HG02763 (cell line): ENCODE measurements at regions not wholly inside any gene's neighbourhood (a gene's known extent, or its start where the extent isn't known, plus 50 kb on each side); places are given as distances from the start of the nearest gene placed in this dataset.
A peak's percentile ranks its signal among the peaks of the same experiment; 100 is the strongest.

Experiments used
- ATAC-seq: cut with Tn5 transposase; IDR thresholded peaks from one replicate; pipeline ENCODE4 v1.9.1; 2021; ENCODE audit warnings: mild to moderate bottlenecking, moderate library complexity; ENCODE audit not compliant: unreplicated experiment

GRCh38 chr15:70450142-70450443 is 313.3 kb downstream of the UACA start:
- no peak for ATAC-seq

GRCh38 chr15:70449311-70450141 is 313.8 kb downstream of the UACA start:
- ATAC-seq, result no peak

GRCh38 chr15:70447928-70448698 is 315.2 kb downstream of the UACA start:
- no peak for ATAC-seq

- no peak for ATAC-seq
Measured at GRCh38 chr15:70447521-70447920, 315.8 kb downstream of the UACA start.

- no peak for ATAC-seq
Measured at GRCh38 chr15:70447081-70447480, 316.3 kb downstream of the UACA start.

GRCh38 chr15:70443486-70444273 is 319.7 kb downstream of the UACA start:
- no peak for ATAC-seq

- no peak for ATAC-seq
Measured at GRCh38 chr15:70442616-70443321, 320.6 kb downstream of the UACA start.

- no peak for ATAC-seq
Measured at GRCh38 chr15:70442211-70442610, 321.1 kb downstream of the UACA start.

GRCh38 chr15:70440416-70441138 is 322.8 kb downstream of the UACA start:
- no peak for ATAC-seq

- ATAC-seq, result no peak
Measured at GRCh38 chr15:70439880-70440279, 323.5 kb downstream of the UACA start.

- no peak for ATAC-seq
Measured at GRCh38 chr15:70439304-70439877, 324.0 kb downstream of the UACA start.

GRCh38 chr15:70438776-70439175 is 324.6 kb downstream of the UACA start:
- no peak for ATAC-seq

GRCh38 chr15:70437882-70438451 is 325.4 kb downstream of the UACA start:
- no peak for ATAC-seq

GRCh38 chr15:70437089-70437488 is 326.3 kb downstream of the UACA start:
- no peak for ATAC-seq

- ATAC-seq, result peak; percentile 27
Measured at GRCh38 chr15:70436428-70436827, 326.9 kb downstream of the UACA start.

GRCh38 chr15:70435872-70436271 is 327.5 kb downstream of the UACA start:
- ATAC-seq, result peak; percentile 43

GRCh38 chr15:70435369-70435768 is 328.0 kb downstream of the UACA start:
- peak; percentile 42 for ATAC-seq

GRCh38 chr15:70433586-70434324 is 329.6 kb downstream of the UACA start:
- ATAC-seq, result no peak
